B cell (primary cell): ENCODE measurements at regions not wholly inside any gene's neighbourhood (a gene's known extent, or its start where the extent isn't known, plus 50 kb on each side); places are given as distances from the start of the nearest gene placed in this dataset.

Experiments
- ATAC-seq: fragments of 200-7000 bp; cut with Tn5 transposase; one replicate; pipeline ENCODE4 v1.10.0; 2021; ENCODE audit warnings: low read depth, mild to moderate bottlenecking, moderate number of reproducible peaks, moderate library complexity
- CTCF ChIA-PET: fragments of 350-600 bp; sonication (Branson Sonifier 250); formaldehyde crosslinking; loops from one replicate; lab custom pipeline; 2021; ENCODE audit warnings: antibody characterized with exemption, inconsistent platforms; lab: Charles Lee
- POLR2A ChIA-PET: fragments of 350-600 bp; sonication (Branson Sonifier 250); formaldehyde crosslinking; loops from one replicate; lab custom pipeline; 2021; ENCODE audit warnings: antibody characterized with exemption; lab: Charles Lee
- DNase-seq: peaks from one replicate; pipeline ENCODE4 v3.0.0; 2013
- H2AFZ ChIP-seq: 2 replicates; pipeline ENCODE4 v1.6.1; 2012; ENCODE audit warnings: mild to moderate bottlenecking, low read depth, low read length; ENCODE audit not compliant: insufficient read depth, poor library complexity, severe bottlenecking
- H3K27ac ChIP-seq, 2 donors: 1 replicate in 1 of 2; 2 replicates in 1 of 2; pipeline ENCODE4 v1.5.1; 2012 to 2013; ENCODE audit warnings: low read length in 2 of 2, mild to moderate bottlenecking in 2 of 2, moderate library complexity in 1 of 2
- H3K27me3 ChIP-seq, 4 experiments: fragments of 200-600 bp in 1 of 4; sonication (generic) in 1 of 4; replicated peaks in 1 of 4; 1 replicate in 2 of 4; 2 replicates in 2 of 4; pipeline versions ENCODE4 v1.6.1 to v1.7.0; 2013 to 2016; ENCODE audit warnings: low read length in 3 of 4, mild to moderate bottlenecking in 2 of 4, mixed read lengths in 1 of 4, moderate library complexity in 1 of 4; ENCODE audit not compliant: insufficient read depth in 4 of 4, control insufficient read depth in 3 of 4; ENCODE audit errors: control extremely low read depth in 1 of 4
- H3K36me3 ChIP-seq, 2 experiments: replicated peaks in 1 of 2; 1 replicate in 1 of 2; 2 replicates in 1 of 2; pipeline versions ENCODE4 v1.6.1 to v1.7.1; 2013; ENCODE audit warnings: low read length in 1 of 2; ENCODE audit not compliant: insufficient read depth in 2 of 2, control insufficient read depth in 1 of 2; ENCODE audit errors: control extremely low read depth in 1 of 2, extremely low read depth in 1 of 2
- H3K4me1 ChIP-seq, 2 donors: fragments of 200-600 bp in 1 of 2; sonication (generic) in 1 of 2; 1 replicate in 1 of 2; 2 replicates in 1 of 2; pipeline versions ENCODE4 v1.5.1 to v1.6.1; 2013 to 2017; ENCODE audit warnings: low read length in 2 of 2; ENCODE audit not compliant: control insufficient read depth in 2 of 2, insufficient read depth in 2 of 2
- H3K4me2 ChIP-seq: replicated peaks from 2 replicates; pipeline ENCODE3; 2012; ENCODE audit warnings: mild to moderate bottlenecking, low read depth, low read length; ENCODE audit not compliant: poor library complexity, severe bottlenecking
- H3K4me3 ChIP-seq, 5 experiments: fragments of 200-600 bp in 1 of 5; sonication (generic) in 1 of 5; 1 replicate in 3 of 5; 2 replicates in 2 of 5; pipeline versions ENCODE4 v1.5.1 to v1.7.0; 2011 to 2016; ENCODE audit warnings: low read length in 4 of 5, mild to moderate bottlenecking in 4 of 5, low read depth in 2 of 5, control low read depth in 1 of 5, moderate library complexity in 1 of 5; ENCODE audit not compliant: insufficient read depth in 1 of 5; ENCODE audit errors: control extremely low read depth in 1 of 5, extremely low read depth in 1 of 5
- H3K79me2 ChIP-seq: fragments of 200-600 bp; sonication (generic); one replicate; pipeline ENCODE4 v1.6.0; 2016; ENCODE audit warnings: low read length; ENCODE audit not compliant: control insufficient read depth, insufficient read depth
- H3K9ac ChIP-seq: fragments of 200-600 bp; sonication (generic); 2 replicates; pipeline ENCODE4 v1.6.1; 2017; ENCODE audit warnings: mild to moderate bottlenecking, low read length, moderate library complexity
- H3K9me3 ChIP-seq, 3 donors: one replicate each; pipeline versions ENCODE4 v1.6.1 to v1.7.1; 2013; ENCODE audit warnings: low read length in 2 of 3; ENCODE audit not compliant: control insufficient read depth in 2 of 3, insufficient read depth in 1 of 3; ENCODE audit errors: control extremely low read depth in 1 of 3
- H4K20me1 ChIP-seq: 2 replicates; pipeline ENCODE4 v1.6.0; 2012; ENCODE audit warnings: mild to moderate bottlenecking, low read length; ENCODE audit not compliant: insufficient read depth, control insufficient read depth, poor library complexity, severe bottlenecking
- H3K27ac Mint-ChIP-seq: one replicate; pipeline ENCODE4 v1.8.0; 2021; ENCODE audit warnings: mixed read lengths
- H3K27me3 Mint-ChIP-seq: one replicate; pipeline ENCODE4 v1.8.0; 2021; ENCODE audit warnings: mixed read lengths
- H3K4me1 Mint-ChIP-seq: one replicate; pipeline ENCODE4 v1.8.0; 2021; ENCODE audit warnings: mixed read lengths
- H3K4me3 Mint-ChIP-seq: one replicate; pipeline ENCODE4 v1.8.0; 2021; ENCODE audit warnings: mixed read lengths
- H3K9me3 Mint-ChIP-seq: one replicate; pipeline ENCODE4 v1.8.0; 2022; ENCODE audit warnings: mixed read lengths; ENCODE audit not compliant: insufficient read depth
- EZH2 ChIP-seq: IDR thresholded peaks from 2 replicates; pipeline ENCODE4 v1.6.1; 2012; ENCODE audit warnings: borderline replicate concordance, low read depth, mild to moderate bottlenecking, moderate library complexity, low read length; ENCODE audit not compliant: insufficient read depth, poor library complexity, severe bottlenecking
- WGBS: methylation state at CpG from one replicate; pipeline ENCODE4 v1.1.5; 2013; ENCODE audit warnings: missing lambda C conversion rate; ENCODE audit not compliant: insufficient coverage; 5-methylcytosine and 5-hydroxymethylcytosine counted together
- intact Hi-C: fragments of 100-400 bp; cut with micrococcal nuclease; formaldehyde crosslinking; loops from one replicate; pipeline ENCODE4 v1.10.0; 2022
- TF ChIP-seq, protein P1 (sequence below): fragments of 200-600 bp; IDR thresholded peaks from one replicate; pipeline ENCODE4 v1.8.0; 2022; ENCODE audit warnings: antibody characterized with exemption, mild to moderate bottlenecking

DNA sequence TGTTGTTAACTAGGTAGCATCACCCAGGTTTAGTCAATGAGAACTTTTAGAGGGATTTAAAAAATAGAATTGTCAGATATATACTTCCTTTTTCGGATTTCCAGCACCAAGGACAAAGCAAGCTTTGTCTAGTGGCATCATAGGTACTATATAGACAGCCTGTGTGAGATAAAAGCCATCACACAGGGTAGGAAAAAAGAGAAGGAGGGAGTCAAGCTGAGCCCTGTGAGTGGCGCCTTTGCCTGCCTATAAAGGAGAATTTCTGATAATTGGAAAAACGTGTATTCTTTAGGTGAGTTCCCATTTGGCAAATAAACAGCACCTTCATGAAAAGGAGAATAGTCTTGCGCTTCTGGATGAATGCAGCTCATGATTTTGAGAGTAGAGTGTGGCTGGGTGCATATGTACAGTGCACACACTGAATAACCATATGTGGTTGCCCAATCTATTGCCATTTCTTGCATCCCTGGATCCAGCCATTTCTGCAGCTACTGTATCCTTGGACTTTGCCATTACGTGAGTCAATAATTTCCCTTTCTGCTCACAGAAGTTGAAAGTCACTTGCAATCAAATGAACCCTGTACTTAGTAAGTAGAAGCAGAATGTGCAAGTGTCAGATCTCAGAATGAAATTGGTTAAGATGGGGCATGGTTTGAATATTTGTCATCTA is 559.9 kb upstream of the MEX3C start:
- no peak overlapping the region for H3K4me3 Mint-ChIP-seq
- ChIA-PET CTCF (no interaction called here), POLR2A (no interaction called here)
- Histone ChIP-seq H3K4me1 (no peaks in the 10 kb centered on the region), H3K79me2 (no peaks in the 10 kb centered on the region), H3K36me3 (no peaks in the 10 kb centered on the region), H4K20me1 (no peaks in the 10 kb centered on the region), H3K4me2 (no peak overlapping the region), H2AFZ (no peak overlapping the region), H3K27me3 (no peaks in the 10 kb centered on the region), H3K9ac (no peak overlapping the region), H3K27ac (no peak overlapping the region), H3K4me3 (no peak overlapping the region), H3K9me3 (no peaks in the 10 kb centered on the region)
- no peaks in the 10 kb centered on the region for H3K4me1 Mint-ChIP-seq
- H3K27ac Mint-ChIP-seq = no peak overlapping the region
- intact Hi-C loops = no loop called here
- WGBS = 74% methylated on average over 2 of the region's 5 CpGs
- DNase-seq = no peak
- TF ChIP-seq, protein P1, sequence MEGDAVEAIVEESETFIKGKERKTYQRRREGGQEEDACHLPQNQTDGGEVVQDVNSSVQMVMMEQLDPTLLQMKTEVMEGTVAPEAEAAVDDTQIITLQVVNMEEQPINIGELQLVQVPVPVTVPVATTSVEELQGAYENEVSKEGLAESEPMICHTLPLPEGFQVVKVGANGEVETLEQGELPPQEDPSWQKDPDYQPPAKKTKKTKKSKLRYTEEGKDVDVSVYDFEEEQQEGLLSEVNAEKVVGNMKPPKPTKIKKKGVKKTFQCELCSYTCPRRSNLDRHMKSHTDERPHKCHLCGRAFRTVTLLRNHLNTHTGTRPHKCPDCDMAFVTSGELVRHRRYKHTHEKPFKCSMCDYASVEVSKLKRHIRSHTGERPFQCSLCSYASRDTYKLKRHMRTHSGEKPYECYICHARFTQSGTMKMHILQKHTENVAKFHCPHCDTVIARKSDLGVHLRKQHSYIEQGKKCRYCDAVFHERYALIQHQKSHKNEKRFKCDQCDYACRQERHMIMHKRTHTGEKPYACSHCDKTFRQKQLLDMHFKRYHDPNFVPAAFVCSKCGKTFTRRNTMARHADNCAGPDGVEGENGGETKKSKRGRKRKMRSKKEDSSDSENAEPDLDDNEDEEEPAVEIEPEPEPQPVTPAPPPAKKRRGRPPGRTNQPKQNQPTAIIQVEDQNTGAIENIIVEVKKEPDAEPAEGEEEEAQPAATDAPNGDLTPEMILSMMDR = no peak
- TF ChIP-seq EZH2 = no peak
- H3K9me3 Mint-ChIP-seq = no peaks in the 10 kb centered on the region
- no peak for ATAC-seq
- no peaks in the 10 kb centered on the region for H3K27me3 Mint-ChIP-seq

DNA sequence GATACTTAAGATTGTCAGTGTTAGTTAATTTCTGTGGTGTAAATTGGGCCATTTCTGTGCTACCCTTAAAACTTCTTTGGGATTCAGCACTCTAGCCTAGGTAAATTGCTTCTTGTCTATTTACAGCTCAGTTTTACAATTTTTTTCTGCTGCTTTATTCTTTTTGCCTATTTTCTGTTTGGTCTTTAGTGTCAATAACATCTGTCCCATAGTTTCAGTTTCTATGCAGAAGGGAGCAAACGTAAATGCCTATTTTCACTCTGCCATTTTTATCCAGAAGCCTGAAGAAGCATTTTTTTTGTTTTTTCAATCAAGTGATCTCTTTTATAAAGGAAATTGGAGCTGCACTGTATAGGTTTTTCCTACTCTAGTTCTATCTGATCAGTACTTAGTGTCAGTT is 564.9 kb upstream of the MEX3C start:
- H3K4me1 ChIP-seq = no peaks in the 10 kb centered on the region
- POLR2A ChIA-PET = no interaction called here
- Mint-ChIP-seq H3K27me3 (no peaks in the 10 kb centered on the region), H3K9me3 (no peaks in the 10 kb centered on the region), H3K4me3 (no peak overlapping the region), H3K27ac (no peak overlapping the region), H3K4me1 (no peaks in the 10 kb centered on the region)
- DNase-seq = no peak
- H3K9ac ChIP-seq = no peak overlapping the region
- H4K20me1 ChIP-seq = no peaks in the 10 kb centered on the region
- CTCF ChIA-PET = no interaction called here
- no peaks in the 10 kb centered on the region for H3K36me3 ChIP-seq
- TF ChIP-seq, protein P1 = no peak
- TF ChIP-seq EZH2 = no peak
- no peak overlapping the region for H2AFZ ChIP-seq
- no peaks in the 10 kb centered on the region for H3K27me3 ChIP-seq
- H3K79me2 ChIP-seq = no peaks in the 10 kb centered on the region
- no peak overlapping the region for H3K4me3 ChIP-seq
- no peak overlapping the region for H3K4me2 ChIP-seq
- peaks cover 0 to under 1% (median 0%) of the 10 kb centered on the region in 3 donors for H3K9me3 ChIP-seq
- intact Hi-C loops = no loop called here
- no peak for ATAC-seq
- WGBS = no CpG with 5 or more reads among the region's 1 CpG
- H3K27ac ChIP-seq = no peak overlapping the region
